OCI-LY3 (cell line): ENCODE measurements at regions not wholly inside any gene's neighbourhood (a gene's known extent, or its start where the extent isn't known, plus 50 kb on each side); places are given as distances from the start of the nearest gene placed in this dataset.

Experiments used
- EZH2phosphoT487 ChIP-seq: fragments of 200-600 bp; shearing (Covaris generic); IDR thresholded peaks from 2 replicates; pipeline ENCODE4 v1.6.1; 2018; ENCODE audit warnings: antibody characterized with exemption, mixed run types, low read depth
- TF ChIP-seq, protein P1 (sequence below): fragments of 200-600, 300-600 bp; sonication (generic); IDR thresholded peaks from 2 replicates; pipeline ENCODE4 v1.5.1; 2014; ENCODE audit warnings: antibody characterized with exemption, low read length, low read depth

DNA sequence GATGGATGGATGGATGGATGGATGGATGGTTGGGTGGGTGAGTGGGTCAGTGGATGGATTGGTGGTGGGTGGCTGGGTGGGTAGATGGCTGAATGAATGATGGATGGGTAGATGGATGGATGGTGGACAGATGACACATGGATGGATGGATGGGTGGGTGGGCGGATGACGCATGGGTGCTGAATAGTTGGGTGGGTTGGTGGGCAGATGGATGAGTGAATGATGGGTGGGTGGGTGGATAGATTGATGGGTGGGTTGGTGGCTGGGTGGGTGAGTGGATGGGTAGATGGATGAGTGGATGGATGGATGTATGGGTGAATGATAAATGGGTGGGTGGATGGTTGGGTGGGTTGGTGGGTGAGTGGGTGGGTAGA lies 69.9 kb upstream of the NKX1-1 start:
- TF ChIP-seq, protein P1, sequence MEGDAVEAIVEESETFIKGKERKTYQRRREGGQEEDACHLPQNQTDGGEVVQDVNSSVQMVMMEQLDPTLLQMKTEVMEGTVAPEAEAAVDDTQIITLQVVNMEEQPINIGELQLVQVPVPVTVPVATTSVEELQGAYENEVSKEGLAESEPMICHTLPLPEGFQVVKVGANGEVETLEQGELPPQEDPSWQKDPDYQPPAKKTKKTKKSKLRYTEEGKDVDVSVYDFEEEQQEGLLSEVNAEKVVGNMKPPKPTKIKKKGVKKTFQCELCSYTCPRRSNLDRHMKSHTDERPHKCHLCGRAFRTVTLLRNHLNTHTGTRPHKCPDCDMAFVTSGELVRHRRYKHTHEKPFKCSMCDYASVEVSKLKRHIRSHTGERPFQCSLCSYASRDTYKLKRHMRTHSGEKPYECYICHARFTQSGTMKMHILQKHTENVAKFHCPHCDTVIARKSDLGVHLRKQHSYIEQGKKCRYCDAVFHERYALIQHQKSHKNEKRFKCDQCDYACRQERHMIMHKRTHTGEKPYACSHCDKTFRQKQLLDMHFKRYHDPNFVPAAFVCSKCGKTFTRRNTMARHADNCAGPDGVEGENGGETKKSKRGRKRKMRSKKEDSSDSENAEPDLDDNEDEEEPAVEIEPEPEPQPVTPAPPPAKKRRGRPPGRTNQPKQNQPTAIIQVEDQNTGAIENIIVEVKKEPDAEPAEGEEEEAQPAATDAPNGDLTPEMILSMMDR, result no peak
- no peak for TF ChIP-seq EZH2phosphoT487
